ENCODE measurements at regions not wholly inside any gene's neighbourhood (a gene's known extent, or its start where the extent isn't known, plus 50 kb on each side); places are given as distances from the start of the nearest gene placed in this dataset.
A peak's percentile ranks its signal among the peaks of the same experiment; 100 is the strongest.

DNA sequence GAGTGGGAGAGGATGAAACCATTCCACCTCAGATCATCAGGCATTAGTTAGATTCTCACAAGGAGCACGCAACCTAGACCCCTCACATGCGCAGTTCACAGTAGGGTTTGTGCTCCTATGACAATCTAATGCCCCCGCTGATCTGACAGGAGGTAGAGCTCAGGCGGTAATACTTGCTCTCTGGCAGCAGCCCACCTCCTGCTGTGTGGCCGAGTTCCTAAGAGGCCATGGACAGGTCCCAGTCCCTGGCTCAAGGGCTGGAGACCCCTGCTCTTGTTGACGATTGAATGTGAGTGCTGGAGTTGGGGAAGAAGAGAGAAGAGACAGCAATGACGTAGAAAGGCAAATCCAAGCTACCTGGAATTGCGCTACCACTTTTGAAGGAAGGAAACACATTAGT, 267.2 kb downstream of the TFEC start:
- Histone ChIP-seq H3F3A (ENCODE audit: insufficient read depth, low read depth) (no peaks in the 10 kb centered on the region), H3K9me3 (ENCODE audit: insufficient read depth, low read depth) (no peaks in the 10 kb centered on the region), H3K4me1 (replicated peaks; ENCODE audit: insufficient read depth) (no peaks in the 10 kb centered on the region), H3K27ac (no peak overlapping the region), H3K4me2 (no peak overlapping the region), H3K79me2 (ENCODE audit: low read depth) (no peaks in the 10 kb centered on the region), H3K4me3 (no peak overlapping the region), H3K27me3 (ENCODE audit: insufficient read depth, low read depth) (no peaks in the 10 kb centered on the region), H4K20me1 (ENCODE audit: insufficient read depth) (no peaks in the 10 kb centered on the region), H3K36me3 (ENCODE audit: low read depth) (no peaks in the 10 kb centered on the region), H3K9me2 (ENCODE audit: insufficient read depth) (no peaks in the 10 kb centered on the region), H2AFZ (0 out of 2 replicates have a peak overlapping the region, but pooled peaks have one; percentile 20)
- no peak for TF ChIP-seq EZH2 (IDR thresholded peaks at IDR 0.05; ENCODE audit: low read depth)
- TF ChIP-seq CTCF (conservative IDR thresholded peaks at IDR 0.05), result no peak
- CTCF ChIA-PET, result no interaction called here
- intact Hi-C loops (cut with micrococcal nuclease; ENCODE audit: unreplicated experiment), result no loop called here
- DNase-seq, result no peak
- POLR2A ChIA-PET (ENCODE audit: unreplicated experiment), result no interaction called here
- BruUV-seq (replicated peaks), result no TSS peak

- H2AFZ ChIP-seq, result no peak overlapping the region
- H4K20me1 ChIP-seq (ENCODE audit: insufficient read depth), result no peaks in the 10 kb centered on the region
- peaks cover 5% of the 10 kb centered on the region; the same call in 1 of the 2 replicates for H3K9me2 ChIP-seq (ENCODE audit: insufficient read depth)
- H3K36me3 ChIP-seq (ENCODE audit: low read depth), result no peaks in the 10 kb centered on the region
- TF ChIP-seq EZH2 (IDR thresholded peaks at IDR 0.05; ENCODE audit: low read depth) (no peak), CTCF (conservative IDR thresholded peaks at IDR 0.05) (no peak)
- no TSS peak for BruUV-seq (replicated peaks)
- H3K27me3 ChIP-seq (ENCODE audit: insufficient read depth, low read depth), result no peaks in the 10 kb centered on the region
- ChIA-PET CTCF (no interaction called here), POLR2A (ENCODE audit: unreplicated experiment) (no interaction called here)
- no peaks in the 10 kb centered on the region for H3K9me3 ChIP-seq (ENCODE audit: insufficient read depth, low read depth)
- H3K4me3 ChIP-seq, result no peak overlapping the region
- H3K4me2 ChIP-seq, result no peak overlapping the region
- no peak overlapping the region for H3K27ac ChIP-seq
- no peaks in the 10 kb centered on the region for H3K79me2 ChIP-seq (ENCODE audit: low read depth)
- no peaks in the 10 kb centered on the region for H3F3A ChIP-seq (ENCODE audit: insufficient read depth, low read depth)
- no peaks in the 10 kb centered on the region for H3K4me1 ChIP-seq (replicated peaks; ENCODE audit: insufficient read depth)
- DNase-seq, result no peak
- intact Hi-C loops (cut with micrococcal nuclease; ENCODE audit: unreplicated experiment), result no loop called here
Observed at GRCh38 chr7:115758025-115758424, 272.5 kb downstream of the TFEC start.

DNA sequence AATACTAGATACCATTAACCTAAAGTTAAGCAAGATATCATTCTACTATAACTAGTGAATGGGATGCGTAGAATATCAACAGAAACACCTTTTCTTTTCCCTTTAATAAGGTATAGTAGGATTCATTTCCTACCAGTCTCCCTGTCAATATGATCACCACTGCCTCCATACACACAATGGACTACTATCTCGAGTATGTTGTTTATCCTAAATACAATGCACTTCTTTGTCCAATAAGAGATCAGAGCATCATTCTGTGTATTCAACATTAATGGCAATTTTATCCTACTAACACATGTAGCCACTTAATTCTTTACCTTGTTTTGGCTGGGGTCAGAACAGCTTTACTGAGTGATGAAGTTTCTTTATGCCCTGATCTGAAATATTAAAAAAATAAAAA, 276.3 kb downstream of the TFEC start:
- Histone ChIP-seq H3K27me3 (ENCODE audit: insufficient read depth, low read depth) (no peaks in the 10 kb centered on the region), H3K9me3 (ENCODE audit: insufficient read depth, low read depth) (no peaks in the 10 kb centered on the region), H3K4me3 (no peak overlapping the region), H4K20me1 (ENCODE audit: insufficient read depth) (no peaks in the 10 kb centered on the region), H3K36me3 (ENCODE audit: low read depth) (no peaks in the 10 kb centered on the region), H3K4me2 (no peak overlapping the region), H2AFZ (no peak overlapping the region), H3F3A (ENCODE audit: insufficient read depth, low read depth) (no peaks in the 10 kb centered on the region), H3K79me2 (ENCODE audit: low read depth) (no peaks in the 10 kb centered on the region), H3K4me1 (replicated peaks; ENCODE audit: insufficient read depth) (no peaks in the 10 kb centered on the region), H3K9me2 (ENCODE audit: insufficient read depth) (peaks cover 5% of the 10 kb centered on the region; the same call in 1 of the 2 replicates), H3K27ac (no peak overlapping the region)
- POLR2A ChIA-PET (ENCODE audit: unreplicated experiment), result interaction anchor here (0.7 kb wide), 1 partner anchor 797 kb away, joined by 3 read pairs; no protein-coding TSS in a partner anchor
- DNase-seq, result no peak
- CTCF ChIA-PET, result no interaction called here
- no peak for TF ChIP-seq CTCF (conservative IDR thresholded peaks at IDR 0.05)
- no peak for TF ChIP-seq EZH2 (IDR thresholded peaks at IDR 0.05; ENCODE audit: low read depth)
- no TSS peak for BruUV-seq (replicated peaks)
- intact Hi-C loops (cut with micrococcal nuclease; ENCODE audit: unreplicated experiment), result no loop called here

All from PC-9 (cell line).